MM.1S (cell line): ENCODE measurements at regions not wholly inside any gene's neighbourhood (a gene's known extent, or its start where the extent isn't known, plus 50 kb on each side); places are given as distances from the start of the nearest gene placed in this dataset.

ENCODE experiments used
- DNase-seq: peaks from one replicate; pipeline ENCODE4 v3.0.0-alpha.2; 2015
- H2AFZ ChIP-seq: fragments of 300-600 bp; sonication (generic); 2 replicates; pipeline ENCODE4 v1.6.0; 2016; ENCODE audit warnings: antibody characterized with exemption, low read length
- H3F3A ChIP-seq: fragments of 300-600 bp; sonication (generic); 2 replicates; pipeline ENCODE4 v1.6.1; 2016; ENCODE audit warnings: mild to moderate bottlenecking, antibody characterized with exemption, low read length, moderate library complexity, mixed read lengths; ENCODE audit not compliant: insufficient read depth
- H3K27ac ChIP-seq: fragments of 300-600 bp; sonication (generic); 2 replicates; pipeline ENCODE4 v1.5.1; 2016; ENCODE audit warnings: mild to moderate bottlenecking, low read length
- H3K27me3 ChIP-seq: fragments of 300-600 bp; sonication (generic); replicated peaks from 2 replicates; pipeline ENCODE4 v1.6.0; 2016; ENCODE audit warnings: low read length; ENCODE audit not compliant: insufficient read depth
- H3K36me3 ChIP-seq: fragments of 300-600 bp; sonication (generic); replicated peaks from 2 replicates; pipeline ENCODE4 v1.6.1; 2016; ENCODE audit warnings: mild to moderate bottlenecking, low read length, mixed read lengths; ENCODE audit not compliant: insufficient read depth
- H3K4me1 ChIP-seq: fragments of 300-600 bp; sonication (generic); 2 replicates; pipeline ENCODE4 v1.6.1; 2016; ENCODE audit warnings: low read length, mixed read lengths
- H3K4me2 ChIP-seq: fragments of 300-600 bp; sonication (generic); 2 replicates; pipeline ENCODE4 v1.6.0; 2016; ENCODE audit warnings: low read depth, low read length
- H3K4me3 ChIP-seq: fragments of 300-600 bp; sonication (generic); 2 replicates; pipeline ENCODE4 v1.5.1; 2016; ENCODE audit warnings: low read length, mixed read lengths
- H3K79me2 ChIP-seq: fragments of 300-600 bp; sonication (generic); 2 replicates; pipeline ENCODE4 v1.6.1; 2016; ENCODE audit warnings: mixed run types, low read length, mixed read lengths
- H3K9ac ChIP-seq: fragments of 300-600 bp; sonication (generic); 2 replicates; pipeline ENCODE4 v1.6.1; 2016; ENCODE audit warnings: low read length, mixed read lengths
- H3K9me2 ChIP-seq: fragments of 300-600 bp; sonication (generic); replicated peaks from 2 replicates; pipeline ENCODE4 v1.6.1; 2016; ENCODE audit warnings: mild to moderate bottlenecking, low read length, mixed read lengths; ENCODE audit not compliant: insufficient read depth
- H3K9me3 ChIP-seq: fragments of 300-600 bp; sonication (generic); replicated peaks from 2 replicates; pipeline ENCODE4 v1.6.1; 2016; ENCODE audit warnings: mild to moderate bottlenecking, low read length, mixed read lengths; ENCODE audit not compliant: insufficient read depth
- H4K20me1 ChIP-seq: fragments of 300-600 bp; sonication (generic); 2 replicates; pipeline ENCODE4 v1.6.1; 2016; ENCODE audit warnings: mild to moderate bottlenecking, low read length, moderate library complexity, mixed read lengths; ENCODE audit not compliant: insufficient read depth
- CTCF ChIP-seq: fragments of 300-600 bp; sonication (generic); IDR thresholded peaks from 2 replicates; pipeline ENCODE4 v1.5.1; 2016; ENCODE audit warnings: antibody characterized with exemption, low read length, mixed read lengths
- EZH2 ChIP-seq: fragments of 300-600 bp; sonication (generic); optimal IDR thresholded peaks from 2 replicates; pipeline ENCODE3; 2017; ENCODE audit warnings: low read depth, mild to moderate bottlenecking, antibody characterized with exemption, low read length, mixed read lengths
- EZH2phosphoT487 ChIP-seq: fragments of 300-600 bp; sonication (generic); IDR thresholded peaks from 2 replicates; pipeline ENCODE4 v1.6.1; 2018; ENCODE audit warnings: antibody characterized with exemption, low read length

GRCh38 chr9:73264631-73265030 is 113.0 kb downstream of the ANXA1 start:
- Histone ChIP-seq H3K27me3 (no peaks in the 10 kb centered on the region), H3K79me2 (no peaks in the 10 kb centered on the region), H3K27ac (no peak overlapping the region), H4K20me1 (no peaks in the 10 kb centered on the region), H3K9me3 (no peaks in the 10 kb centered on the region), H3K4me3 (no peak overlapping the region), H3K9me2 (no peaks in the 10 kb centered on the region), H3K9ac (no peak overlapping the region), H3K4me1 (no peaks in the 10 kb centered on the region), H3F3A (no peaks in the 10 kb centered on the region), H3K36me3 (no peaks in the 10 kb centered on the region), H2AFZ (no peak overlapping the region), H3K4me2 (no peak overlapping the region)
- no peak for DNase-seq
- TF ChIP-seq EZH2 (no peak), EZH2phosphoT487 (no peak), CTCF (no peak)

- Histone ChIP-seq H3K4me2 (no peak overlapping the region), H4K20me1 (no peaks in the 10 kb centered on the region), H2AFZ (no peak overlapping the region), H3K36me3 (no peaks in the 10 kb centered on the region), H3K79me2 (no peaks in the 10 kb centered on the region), H3K9me3 (no peaks in the 10 kb centered on the region), H3K9me2 (no peaks in the 10 kb centered on the region), H3F3A (no peaks in the 10 kb centered on the region), H3K4me3 (no peak overlapping the region), H3K27ac (no peak overlapping the region), H3K27me3 (no peaks in the 10 kb centered on the region), H3K9ac (no peak overlapping the region), H3K4me1 (no peaks in the 10 kb centered on the region)
- no peak for DNase-seq
- TF ChIP-seq EZH2phosphoT487: no peak
- no peak for TF ChIP-seq EZH2
- TF ChIP-seq CTCF: no peak
Measured at GRCh38 chr9:73265876-73266275, 114.2 kb downstream of the ANXA1 start.

GRCh38 chr9:73269430-73270101 is 117.9 kb downstream of the ANXA1 start:
- Histone ChIP-seq H3K9me3 (no peaks in the 10 kb centered on the region), H3K36me3 (no peaks in the 10 kb centered on the region), H3K27me3 (no peaks in the 10 kb centered on the region), H3K27ac (no peak overlapping the region), H3K4me1 (no peaks in the 10 kb centered on the region), H3K4me2 (no peak overlapping the region), H2AFZ (0 out of 2 replicates have a peak overlapping the region, but pooled peaks have one; percentile 32), H3K9ac (no peak overlapping the region), H3K79me2 (no peaks in the 10 kb centered on the region), H3F3A (no peaks in the 10 kb centered on the region), H3K9me2 (no peaks in the 10 kb centered on the region), H3K4me3 (no peak overlapping the region), H4K20me1 (no peaks in the 10 kb centered on the region)
- TF ChIP-seq EZH2 (no peak), CTCF (peak; percentile 32)
- DNase-seq: peak; percentile 46
